ENCODE measurements at regions not wholly inside any gene's neighbourhood (a gene's known extent, or its start where the extent isn't known, plus 50 kb on each side); places are given as distances from the start of the nearest gene placed in this dataset.
"Not testable (repeated sequence)": the region's sequence is repeated elsewhere in the genome, so short reads cannot be mapped to it uniquely, and the experiment has no call there.

DNA sequence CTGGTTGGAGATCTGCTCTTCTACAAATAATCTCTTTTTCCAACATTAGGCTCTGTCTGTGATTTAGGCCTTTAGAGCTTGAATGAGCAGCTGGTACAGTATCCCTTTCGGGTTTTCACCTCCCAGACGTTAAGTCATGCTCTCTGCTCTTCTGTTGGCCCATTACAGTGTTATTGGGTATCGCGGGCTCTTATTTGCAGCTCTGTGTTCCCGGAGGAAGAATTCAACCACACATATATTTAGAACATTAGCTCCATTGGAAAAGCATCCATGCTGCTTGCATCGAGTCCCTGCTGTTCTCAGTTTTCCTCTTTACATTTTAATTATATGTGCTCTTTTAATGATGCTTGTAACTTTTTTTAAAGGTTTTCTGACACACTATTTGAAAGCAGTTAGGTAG, 278.0 kb upstream of the ADCY2 start:
- no peak for DNase-seq

DNA sequence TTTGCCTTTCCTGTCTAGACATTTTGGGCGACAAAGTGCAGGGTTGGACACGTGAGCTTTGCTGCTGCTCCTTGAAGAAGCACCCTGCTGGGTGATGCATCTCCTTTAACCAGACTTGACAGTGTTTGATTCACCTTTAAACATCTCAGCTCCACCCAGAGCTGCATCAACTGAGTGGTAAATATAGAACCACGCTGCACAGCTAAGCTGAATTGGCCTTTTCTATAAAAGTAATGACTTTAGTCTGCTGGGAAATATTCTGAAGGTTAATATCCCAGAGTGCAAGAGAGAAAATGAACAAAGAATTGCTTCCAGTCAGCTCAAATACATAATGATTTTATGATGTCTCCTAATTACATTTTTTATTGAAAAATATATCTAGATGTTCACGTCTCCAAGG, 264.3 kb upstream of the ADCY2 start:
- no peak for DNase-seq

DNA sequence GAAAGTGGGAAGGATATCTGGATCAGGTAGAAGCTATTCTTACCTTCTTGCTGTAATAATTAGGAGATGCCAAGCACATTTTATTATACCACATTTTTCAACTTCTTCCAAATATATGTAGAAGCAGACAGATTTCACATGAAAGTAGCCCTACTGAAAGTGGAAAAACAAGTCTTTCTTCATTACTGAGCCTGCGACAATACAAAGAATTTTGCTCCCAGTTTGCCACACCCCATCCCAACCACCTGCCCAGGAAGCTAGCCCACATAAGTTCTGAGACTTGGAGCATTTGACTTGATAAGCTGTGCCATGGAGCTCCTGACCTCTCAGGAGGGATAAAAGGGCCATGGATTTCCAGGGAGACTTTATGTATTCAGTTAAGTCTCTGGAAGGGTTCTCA, 249.1 kb upstream of the ADCY2 start:
- DNase-seq = no peak

DNA sequence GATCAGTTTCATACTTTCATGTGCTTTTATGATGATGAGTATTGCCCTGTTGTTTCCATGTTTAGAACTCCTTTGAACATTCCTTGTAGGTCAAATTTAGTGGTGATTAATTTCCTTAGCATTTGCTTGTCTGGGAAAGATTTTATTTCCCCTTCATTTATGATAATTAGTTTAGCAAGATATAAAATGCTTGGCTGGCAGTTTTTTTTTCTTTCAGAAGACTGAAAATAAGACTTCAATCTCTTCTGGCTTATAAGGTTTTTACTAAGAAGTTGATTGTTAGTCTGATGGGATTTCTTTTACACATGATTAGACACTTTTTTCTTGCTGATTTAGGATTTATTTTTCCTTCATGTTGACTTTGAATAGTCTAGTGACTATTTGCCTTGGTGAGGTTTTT, 238.9 kb upstream of the ADCY2 start:
- DNase-seq = no peak

DNA sequence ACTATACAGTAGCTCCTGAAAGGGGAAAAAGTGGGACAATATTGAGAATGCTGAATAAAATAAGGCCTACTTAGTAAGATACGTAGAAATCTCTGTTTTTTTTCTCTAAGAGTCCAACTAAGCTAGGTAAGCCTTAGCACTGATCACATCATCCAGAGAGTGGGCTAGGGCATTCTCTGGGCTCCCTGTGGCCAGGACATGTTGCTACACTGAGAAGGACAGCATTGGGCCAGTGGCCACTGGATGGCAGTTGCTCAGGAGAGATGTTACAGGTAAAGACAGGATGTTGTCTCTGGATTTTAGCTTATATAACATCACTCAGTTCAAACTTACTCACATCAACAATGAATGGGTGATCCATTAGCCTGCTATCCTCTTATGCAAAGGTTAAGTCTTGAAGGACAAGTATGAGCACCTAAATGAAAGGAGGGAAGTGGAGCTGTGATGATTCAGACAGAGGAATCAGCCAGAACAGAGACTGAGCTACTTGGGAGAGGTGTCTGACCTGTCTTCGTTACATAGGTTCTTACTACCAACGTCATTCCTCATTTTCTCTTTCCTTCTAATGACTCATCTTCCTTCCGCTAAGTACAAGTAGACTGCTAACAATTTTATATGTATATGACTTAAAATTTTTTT, 226.6 kb upstream of the ADCY2 start:
- no peak for DNase-seq

DNA sequence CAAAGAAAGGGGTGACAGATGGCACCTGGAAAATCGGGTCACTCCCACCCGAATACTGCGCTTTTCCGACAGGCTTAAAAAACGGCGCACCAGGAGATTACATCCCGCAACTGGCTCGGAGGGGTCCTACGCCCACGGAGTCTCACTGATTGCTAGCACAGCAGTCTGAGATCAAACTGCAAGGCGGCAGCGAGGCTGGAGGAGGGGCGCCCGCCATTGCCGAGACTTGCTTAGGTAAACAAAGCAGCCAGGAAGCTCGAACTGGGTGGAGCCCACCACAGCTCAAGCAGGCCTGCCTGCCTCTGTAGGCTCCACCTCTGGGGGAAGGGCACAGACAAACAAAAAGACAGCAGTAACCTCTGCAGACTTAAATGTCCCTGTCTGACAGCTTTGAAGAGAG, 225.2 kb upstream of the ADCY2 start:
- not testable (repeated sequence) for DNase-seq

DNA sequence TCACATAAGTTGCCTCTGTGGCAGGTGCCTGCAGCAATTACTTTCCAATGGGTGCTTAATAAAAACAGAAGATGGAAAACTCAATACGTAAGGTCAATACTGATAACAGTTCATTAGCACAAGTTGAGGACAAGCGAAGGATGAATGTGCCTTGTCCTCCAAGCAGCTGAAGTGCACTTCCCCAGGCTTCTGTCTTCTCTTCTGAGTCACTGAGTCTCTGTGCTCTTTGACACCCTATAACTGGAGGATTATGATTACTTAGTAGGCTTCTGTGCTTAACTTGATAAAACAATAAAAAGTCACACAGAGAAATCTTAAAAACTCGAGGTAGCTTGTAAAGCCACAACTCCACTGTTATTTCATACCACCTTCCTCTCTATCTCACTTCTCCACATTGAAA, 216.6 kb upstream of the ADCY2 start:
- no peak for DNase-seq

DNA sequence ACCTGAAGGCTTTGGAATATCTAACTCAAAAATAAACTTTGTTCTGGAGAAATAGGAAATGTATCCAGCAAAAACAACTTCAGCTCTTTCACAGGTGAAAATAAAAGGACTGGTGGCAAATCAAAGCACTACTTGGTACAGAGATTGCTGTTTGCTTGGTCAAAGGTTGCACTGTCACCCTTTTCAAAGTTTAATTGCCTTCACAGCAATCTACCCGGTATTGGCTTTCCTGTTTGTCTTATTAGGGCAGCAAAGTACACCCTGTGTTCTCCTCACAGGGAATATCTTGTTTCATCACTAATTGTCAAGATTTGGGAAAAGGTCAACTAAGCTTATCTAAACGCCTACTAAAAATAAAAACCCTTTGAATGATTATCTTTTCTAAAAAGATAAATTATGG, 214.1 kb upstream of the ADCY2 start:
- no peak for DNase-seq

DNA sequence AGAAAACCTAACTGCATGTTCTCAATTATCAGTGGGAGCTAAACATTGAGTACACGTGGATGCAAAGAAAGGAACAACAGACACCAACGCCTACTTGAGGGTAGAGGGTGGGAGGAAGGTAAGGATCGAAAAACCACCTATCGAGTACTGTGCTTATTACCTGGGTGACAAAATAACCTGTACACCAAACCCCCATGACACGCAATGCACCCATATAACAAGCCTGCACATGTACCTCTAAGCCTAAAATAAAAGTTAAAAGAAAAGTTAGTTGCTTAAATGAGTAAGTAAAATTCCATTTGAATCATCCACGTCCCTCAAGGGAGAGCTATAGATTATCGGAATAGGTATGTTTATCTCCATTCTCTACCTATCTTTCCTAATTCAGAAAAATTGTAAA, 210.2 kb upstream of the ADCY2 start:
- no peak for DNase-seq

DNA sequence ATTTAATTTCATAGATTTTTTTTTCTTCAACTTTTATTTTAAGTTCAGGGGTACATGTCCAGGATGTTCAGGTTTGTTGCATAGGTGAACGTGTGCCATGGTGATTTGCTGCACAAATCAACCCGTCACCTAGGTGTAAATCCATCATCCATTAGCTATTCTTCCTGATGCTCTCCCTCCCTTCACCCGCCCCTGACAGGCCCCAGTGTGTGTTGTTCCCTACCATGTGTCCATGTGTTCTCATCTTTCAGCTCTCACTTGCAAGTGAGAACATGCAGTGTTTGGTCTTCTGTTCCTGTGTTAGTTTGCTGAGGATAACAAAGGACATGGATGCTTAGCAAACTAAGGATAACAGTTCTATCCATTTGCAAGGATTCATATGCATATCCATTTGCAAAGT, 209.1 kb upstream of the ADCY2 start:
- no peak for DNase-seq

DNA sequence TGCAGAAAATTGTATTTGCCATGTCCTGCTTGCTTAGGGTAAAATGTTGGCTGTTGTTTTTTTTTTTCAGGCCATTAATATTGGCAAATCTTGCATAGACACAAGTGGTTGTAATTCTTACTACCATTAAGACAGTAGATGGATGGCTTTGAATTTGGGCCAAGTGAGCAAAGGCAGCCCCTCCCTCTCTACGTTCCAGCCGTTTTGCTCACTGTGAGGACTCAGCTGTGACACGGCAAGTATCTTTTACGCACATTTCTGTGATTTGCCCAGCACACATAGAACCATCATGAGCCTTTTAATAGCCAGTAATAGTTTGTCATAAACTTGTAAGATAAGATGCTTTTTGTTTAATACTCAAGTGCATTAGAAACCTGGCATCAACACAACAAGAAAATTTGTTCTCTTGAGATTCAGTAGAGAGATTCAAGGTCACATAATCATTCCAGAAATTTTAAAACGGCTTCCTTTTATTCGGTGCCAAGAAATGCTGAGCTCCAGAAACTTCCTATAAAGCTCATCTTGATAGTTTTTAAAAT, 205.2 kb upstream of the ADCY2 start:
- no peak for DNase-seq

DNA sequence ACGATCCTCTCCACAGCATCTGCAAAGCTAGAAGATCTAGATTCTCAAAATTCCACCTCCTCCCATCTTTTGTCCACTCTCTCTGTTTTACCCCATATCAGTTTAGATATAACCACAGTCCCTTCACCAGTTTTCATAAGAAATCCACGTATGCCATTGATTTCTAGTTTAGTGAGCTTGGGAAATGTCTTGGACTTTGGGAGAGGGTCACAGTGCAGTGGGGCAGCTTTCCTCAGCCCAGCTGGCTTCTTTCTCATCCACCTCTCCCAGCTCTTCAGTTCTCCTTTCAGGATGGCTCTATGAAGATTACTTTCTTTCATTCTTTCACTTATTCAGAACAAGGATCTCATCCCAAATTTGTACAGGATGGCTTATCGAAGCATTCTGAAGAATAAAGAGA, 203.9 kb upstream of the ADCY2 start:
- no peak for DNase-seq

DNA sequence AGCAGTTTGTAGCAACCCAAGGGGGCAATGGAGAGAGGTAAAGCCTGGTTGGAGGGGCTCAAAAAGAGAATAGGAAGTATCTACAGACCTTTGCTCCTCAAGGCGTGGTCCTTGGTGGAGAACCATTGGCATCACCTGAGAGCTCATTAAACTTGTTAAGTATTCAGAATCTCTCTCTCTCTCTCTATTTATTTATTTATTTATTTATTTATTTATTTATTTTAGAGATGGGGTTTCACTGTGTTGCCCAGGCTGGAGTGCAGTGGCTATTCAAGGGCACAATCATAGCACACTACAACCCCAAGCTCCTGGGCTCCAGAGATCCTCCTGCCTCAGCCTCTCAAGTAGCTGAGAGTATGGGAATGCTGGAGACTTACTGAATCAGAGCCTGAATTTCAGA, 193.1 kb upstream of the ADCY2 start:
- no peak for DNase-seq

DNA sequence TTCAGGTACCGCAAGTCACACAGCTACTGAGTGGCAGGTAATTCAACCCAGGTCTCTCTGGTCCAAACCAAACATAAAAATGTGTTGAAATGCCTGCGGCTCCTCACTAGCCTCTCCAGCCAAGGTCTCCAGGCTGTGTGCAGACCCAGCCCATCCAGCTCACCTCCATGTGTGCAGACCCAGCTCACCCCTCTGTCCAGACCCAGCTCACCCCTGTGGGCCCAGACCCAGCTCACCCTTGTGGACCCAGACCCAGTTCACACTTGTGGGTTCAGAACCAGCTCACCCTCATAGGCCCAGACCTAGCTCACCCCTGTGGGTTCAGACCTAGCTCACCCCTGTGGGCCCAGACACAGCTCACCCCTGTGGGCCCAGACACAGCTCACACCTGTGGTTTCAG, 188.0 kb upstream of the ADCY2 start:
- no peak for DNase-seq

DNA sequence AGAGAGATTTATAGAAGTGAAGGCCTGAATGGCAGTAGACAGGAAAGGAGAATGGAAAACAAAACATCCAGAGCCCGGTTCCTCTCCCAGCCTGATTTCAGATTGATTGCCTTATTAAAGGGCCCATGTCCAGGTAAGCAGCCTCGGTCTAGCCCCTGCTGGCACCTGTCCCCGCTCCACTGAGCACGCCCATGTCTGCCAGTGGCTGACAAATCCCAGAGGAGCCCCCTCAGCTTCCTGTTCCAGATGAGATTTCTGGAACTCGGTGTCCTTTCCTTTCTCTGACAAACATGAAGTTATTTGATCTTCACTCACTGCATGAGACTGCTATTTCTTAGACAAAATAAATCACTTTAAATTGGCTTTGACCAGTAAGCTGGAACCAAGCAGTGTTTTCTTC, 187.0 kb upstream of the ADCY2 start:
- no peak for DNase-seq

DNA sequence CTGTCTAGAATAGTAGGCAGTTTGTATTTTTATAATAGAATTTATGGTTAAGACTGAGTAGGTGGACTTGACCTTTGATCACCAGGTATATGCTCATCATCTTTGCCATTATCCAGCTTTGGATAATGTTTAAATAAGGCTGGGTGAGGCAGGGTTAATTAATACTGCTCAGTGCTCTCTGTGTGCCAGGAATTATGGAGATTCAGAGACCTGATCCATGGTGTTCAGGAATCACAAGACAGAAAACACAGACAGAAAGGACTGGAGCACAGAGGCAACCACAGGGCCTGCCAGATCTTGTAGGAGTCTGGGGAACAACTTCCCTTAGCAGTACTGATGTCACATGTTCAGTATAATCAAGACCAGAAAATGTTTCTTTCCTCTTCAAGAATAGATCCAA, 186.3 kb upstream of the ADCY2 start:
- DNase-seq = no peak

DNA sequence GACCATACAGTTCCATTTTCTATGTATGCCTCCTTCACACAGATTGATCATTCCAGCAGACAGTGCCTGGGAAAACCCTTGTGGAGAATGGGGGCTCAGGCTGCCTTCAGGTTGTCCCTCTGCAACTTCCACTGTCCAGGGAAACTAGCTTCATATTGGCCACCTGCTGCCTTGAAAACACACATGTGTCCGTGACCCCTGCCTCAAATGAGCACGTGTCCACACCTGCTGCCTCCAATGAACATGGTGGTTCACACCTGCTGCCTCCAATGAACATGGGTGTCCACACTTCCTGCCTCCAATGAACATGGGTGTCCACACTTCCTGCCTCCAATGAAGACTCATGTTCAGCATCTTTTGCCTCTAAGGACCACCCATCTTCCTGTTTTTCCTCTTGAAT, 185.4 kb upstream of the ADCY2 start:
- no peak for DNase-seq

DNA sequence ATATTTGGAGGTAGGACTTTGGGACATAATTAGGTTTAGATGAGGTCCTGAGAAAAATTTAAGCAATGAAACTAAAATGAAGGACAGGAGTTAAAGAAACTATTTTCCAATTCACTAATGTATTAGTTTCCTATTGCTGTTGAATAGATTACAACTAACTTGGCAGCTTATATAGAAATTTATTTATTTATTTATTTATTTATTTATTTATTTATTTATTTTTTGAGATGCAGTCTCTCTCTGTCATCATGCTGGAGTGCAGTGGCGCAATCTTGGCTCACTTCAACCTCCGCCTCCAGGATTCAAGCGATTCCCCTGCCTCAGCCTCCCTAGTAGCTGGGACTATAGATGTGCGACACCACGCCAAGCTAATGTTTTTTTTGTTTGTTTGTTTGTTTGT, 182.4 kb upstream of the ADCY2 start:
- no peak for DNase-seq

DNA sequence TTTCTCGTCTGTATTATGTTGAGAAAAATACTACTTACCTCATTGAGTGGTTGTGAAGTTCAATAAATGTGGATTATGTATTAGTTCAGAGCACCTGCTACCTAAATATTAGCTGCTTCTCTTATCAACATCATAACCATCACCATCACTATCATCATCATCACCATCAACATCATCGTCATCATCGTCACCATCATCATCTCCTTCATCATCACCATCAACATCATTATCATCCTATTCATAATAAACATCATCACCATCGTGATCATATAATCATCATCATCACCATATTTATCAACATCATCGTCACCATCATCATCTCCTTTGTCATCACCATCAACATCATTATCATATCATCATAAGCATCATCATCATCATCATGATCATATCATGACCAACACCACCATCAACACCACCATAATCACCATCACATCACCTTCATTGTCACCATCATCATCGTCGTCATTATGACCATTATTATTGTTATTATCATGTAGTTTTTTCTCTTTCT, 181.0 kb upstream of the ADCY2 start:
- DNase-seq = no peak

DNA sequence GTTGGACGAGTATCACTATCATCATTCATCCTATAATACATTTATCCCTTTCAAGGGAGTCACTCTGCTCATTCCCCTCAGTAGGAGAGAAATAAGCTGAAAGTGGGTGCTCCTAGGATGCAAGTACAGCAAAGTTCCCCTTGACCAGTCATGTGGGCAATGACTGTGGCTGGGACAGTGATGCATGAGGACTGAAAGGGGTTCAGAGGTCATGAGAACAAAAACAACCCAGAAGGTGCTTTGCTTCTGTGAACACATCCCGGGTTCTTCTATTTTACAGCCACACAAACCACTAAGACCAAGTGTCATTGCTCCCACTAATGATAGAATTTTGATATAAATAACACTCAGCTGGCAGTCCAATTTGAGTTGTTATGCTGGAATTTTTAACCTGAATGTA, 177.8 kb upstream of the ADCY2 start:
- DNase-seq = no peak

DNA sequence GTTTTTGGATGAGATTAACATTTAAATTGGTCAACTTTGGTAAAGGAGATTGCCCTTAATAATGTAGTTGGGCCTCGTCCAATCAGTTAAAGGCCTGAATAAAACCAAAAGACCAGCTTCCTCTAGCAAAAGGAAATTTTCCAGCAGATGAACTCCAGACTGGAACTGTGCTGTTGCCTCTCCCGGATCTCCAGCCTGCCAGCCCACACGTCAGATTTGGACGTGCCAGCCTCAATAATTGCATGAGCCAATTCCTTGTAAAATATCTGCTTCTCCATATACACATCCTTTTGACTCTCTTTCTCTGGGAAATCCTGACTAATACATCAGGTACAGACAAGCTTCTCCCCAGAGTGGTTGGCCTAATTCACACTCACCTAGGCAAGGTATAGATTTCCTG, 175.8 kb upstream of the ADCY2 start:
- no peak for DNase-seq

DNA sequence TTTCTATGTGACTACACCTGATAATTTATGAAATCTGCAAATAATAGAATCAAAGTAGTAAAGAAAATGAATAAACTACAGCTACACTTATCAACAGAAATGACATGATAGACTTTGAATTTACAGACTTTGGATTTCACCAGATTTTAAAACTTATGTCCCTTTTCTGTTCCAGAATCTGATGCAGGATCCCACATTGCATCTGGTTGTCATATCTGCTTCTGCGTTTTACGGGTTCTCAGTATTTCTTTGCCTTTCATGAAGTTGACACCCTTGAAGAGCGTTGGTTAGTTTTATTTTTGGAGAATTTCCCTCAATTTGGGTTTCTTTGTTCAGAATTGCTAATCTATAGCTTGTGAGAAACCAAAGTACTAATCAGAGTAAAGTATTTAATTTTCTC, 174.9 kb upstream of the ADCY2 start:
- no peak for DNase-seq

DNA sequence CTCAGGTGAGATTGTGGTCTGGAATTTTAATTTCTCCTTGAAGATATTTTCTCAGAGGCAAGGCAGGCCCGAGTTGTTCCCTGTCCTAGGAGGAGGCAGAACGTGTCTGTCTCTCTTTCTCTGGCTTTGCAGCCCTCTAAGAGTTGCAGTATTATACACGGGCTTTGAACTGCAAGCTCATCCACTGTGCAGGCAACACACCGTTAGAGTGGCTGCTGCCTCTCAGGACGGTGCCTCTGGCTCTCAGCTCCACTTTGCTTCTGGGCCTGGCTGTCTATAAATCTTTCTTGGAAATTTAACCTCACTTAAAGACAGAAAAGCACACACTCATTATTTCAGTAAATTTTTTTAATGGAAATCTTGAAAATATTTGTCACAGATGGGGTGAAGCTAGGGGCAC, 170.1 kb upstream of the ADCY2 start:
- no peak for DNase-seq

DNA sequence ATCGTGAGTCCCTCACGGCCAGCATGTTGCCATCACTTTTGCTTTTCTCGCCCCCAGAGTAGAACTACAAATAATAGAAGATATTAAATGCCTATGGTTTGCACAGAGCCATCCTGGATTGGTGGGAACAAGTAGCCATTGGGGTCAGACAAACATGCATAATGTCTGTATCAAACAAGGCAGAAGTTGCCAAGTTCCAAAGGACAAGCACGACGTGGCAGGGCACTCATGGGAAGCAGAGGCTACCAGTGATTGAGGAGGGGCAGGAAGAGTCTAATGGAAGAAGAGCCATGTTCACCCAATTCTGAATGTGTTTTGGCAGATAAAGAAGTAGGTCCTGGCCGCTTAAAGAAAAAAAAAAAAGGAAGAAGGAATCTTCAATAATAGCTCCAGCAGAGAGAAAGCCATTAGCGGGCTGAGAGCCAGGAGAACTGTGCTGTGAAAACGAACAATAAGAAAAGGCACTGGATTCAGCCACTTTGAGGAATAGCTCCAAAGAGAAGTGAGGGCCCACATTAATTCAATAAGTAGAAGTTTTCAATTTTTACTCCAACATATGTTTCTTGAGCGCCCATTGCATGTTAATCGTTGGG, 153.7 kb upstream of the ADCY2 start:
- no peak for DNase-seq

DNA sequence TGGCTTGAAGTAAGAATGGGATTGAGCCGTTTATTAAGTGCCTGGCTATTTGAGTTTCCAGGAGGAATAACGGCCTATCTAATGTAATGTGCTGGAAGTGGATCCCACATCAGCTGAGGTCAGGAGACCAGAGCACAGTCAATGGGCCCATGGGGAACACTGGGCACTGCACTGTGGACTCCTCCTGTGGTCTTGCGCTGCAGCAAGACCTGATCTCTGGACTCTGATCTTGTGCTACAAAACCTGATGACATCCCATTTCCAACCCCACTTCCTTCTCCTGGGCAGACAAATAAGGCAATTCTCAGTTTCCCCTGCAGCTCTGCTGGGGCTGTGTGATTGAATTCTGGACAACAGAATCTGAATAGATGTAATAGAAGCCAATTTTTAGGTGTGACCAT, 151.7 kb upstream of the ADCY2 start:
- no peak for DNase-seq
